ENCODE measurements at regions not wholly inside any gene's neighbourhood (a gene's known extent, or its start where the extent isn't known, plus 50 kb on each side); places are given as distances from the start of the nearest gene placed in this dataset.

DNA sequence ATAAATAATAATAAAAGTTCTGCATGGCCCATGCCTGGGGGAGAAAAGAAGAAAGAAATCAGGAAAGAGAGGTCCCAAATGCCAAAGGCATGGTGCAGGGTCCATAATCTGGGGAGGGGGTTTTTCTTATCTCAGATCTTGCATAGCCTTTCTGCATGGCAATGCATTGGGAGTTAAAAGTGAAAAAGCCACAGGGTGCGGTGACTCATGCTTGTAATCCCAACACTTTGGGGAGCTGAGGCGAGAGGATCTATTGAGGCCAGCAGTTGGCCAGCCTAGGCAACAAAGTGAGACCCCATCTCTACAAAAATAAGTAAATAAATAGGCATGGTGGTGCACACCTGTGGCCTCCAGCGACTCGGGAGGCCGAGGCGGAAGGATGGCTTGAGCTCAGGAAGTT lies 76.8 kb upstream of the GATA2 start:
- Mint-ChIP-seq H3K4me1 (peaks cover 6% of the 10 kb centered on the region), H3K36me3 (ENCODE audit: low read depth) (no peaks in the 10 kb centered on the region), H3K27ac (no peak overlapping the region), H3K27me3 (ENCODE audit: low read depth, poor library complexity) (peaks cover 25% of the 10 kb centered on the region), H3K4me3 (no peak overlapping the region), H3K9me3 (no peaks in the 10 kb centered on the region)
- no peak for TF ChIP-seq CTCF (IDR thresholded peaks at IDR 0.05)
- no peak for DNase-seq

DNA sequence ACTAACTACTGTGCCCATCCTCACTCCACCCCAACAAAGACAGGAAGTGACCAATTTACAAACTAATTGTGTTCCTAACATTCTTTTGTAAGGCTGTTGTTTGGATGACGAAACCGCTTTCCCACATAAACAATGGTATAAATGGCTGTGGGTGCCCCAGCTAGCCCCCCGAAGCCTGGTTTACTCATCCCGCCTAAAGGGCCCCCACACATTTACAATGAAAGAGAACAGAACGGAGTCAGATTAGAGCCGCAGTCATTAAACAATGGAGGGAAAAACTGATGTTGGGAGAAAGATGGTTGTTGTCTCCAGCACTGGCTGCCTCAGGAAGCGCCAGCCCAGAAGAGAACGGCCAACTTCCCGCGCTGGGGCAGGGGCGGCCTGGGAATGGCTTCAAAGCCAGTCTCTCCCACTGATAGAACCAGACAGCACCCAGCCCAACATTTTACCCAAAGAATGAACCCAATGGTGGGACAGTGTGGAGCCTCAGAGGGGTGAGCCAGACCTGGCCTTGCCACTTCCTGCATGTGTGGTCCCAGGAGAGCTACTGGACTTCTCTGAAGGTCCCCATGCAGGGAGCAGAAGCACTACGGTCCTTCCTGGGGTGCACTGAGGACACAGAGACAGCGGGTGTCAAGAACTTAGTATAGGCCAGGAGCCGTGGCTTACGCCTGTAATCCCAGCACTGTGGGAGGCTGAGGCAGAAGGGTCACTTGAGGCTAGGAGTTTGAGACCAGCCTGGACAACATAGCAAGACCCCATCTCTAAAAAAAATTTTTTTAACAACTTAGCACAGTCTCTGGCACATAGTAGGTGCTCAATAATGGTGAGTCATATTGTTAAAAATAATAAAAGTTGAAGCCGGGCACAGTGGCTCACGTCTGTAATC lies 75.8 kb upstream of the GATA2 start:
- Mint-ChIP-seq H3K9me3 (no peaks in the 10 kb centered on the region), H3K36me3 (ENCODE audit: low read depth) (no peaks in the 10 kb centered on the region), H3K4me1 (peaks cover 6% of the 10 kb centered on the region), H3K27me3 (ENCODE audit: low read depth, poor library complexity) (peaks cover 25% of the 10 kb centered on the region), H3K27ac (no peak overlapping the region), H3K4me3 (no peak overlapping the region)
- no peak for TF ChIP-seq CTCF (IDR thresholded peaks at IDR 0.05)
- DNase-seq, result no peak

- no peak for DNase-seq
- Mint-ChIP-seq H3K4me3 (no peak overlapping the region), H3K4me1 (peaks cover 10% of the 10 kb centered on the region), H3K27ac (no peak overlapping the region), H3K36me3 (ENCODE audit: low read depth) (no peaks in the 10 kb centered on the region), H3K27me3 (ENCODE audit: low read depth, poor library complexity) (peaks cover 29% of the 10 kb centered on the region), H3K9me3 (no peaks in the 10 kb centered on the region)
- no peak for TF ChIP-seq CTCF (IDR thresholded peaks at IDR 0.05)
These were observed 74.8 kb upstream of the GATA2 start for GRCh38 chr3:128567705-128568356.

- TF ChIP-seq CTCF (IDR thresholded peaks at IDR 0.05), result no peak
- peaks cover 28% of the 10 kb centered on the region for H3K27me3 Mint-ChIP-seq (ENCODE audit: low read depth, poor library complexity)
These were observed 74.1 kb upstream of the GATA2 start for GRCh38 chr3:128567141-128567540.

GRCh38 chr3:128563439-128563838 lies 70.4 kb upstream of the GATA2 start:
- peaks cover 47% of the 10 kb centered on the region for H3K27me3 Mint-ChIP-seq (ENCODE audit: low read depth, poor library complexity)
- peaks cover 19% of the 10 kb centered on the region for H3K4me1 Mint-ChIP-seq
- TF ChIP-seq CTCF (IDR thresholded peaks at IDR 0.05), result no peak
- no peaks in the 10 kb centered on the region for H3K36me3 Mint-ChIP-seq (ENCODE audit: low read depth)
- no peak for DNase-seq
- no peak overlapping the region for H3K4me3 Mint-ChIP-seq
- H3K27ac Mint-ChIP-seq, result no peak overlapping the region
- peaks cover 3% of the 10 kb centered on the region for H3K9me3 Mint-ChIP-seq

More at GRCh38 chr3:128567141-128567540, 74.1 kb upstream of the GATA2 start:
- H3K9me3 Mint-ChIP-seq, result no peaks in the 10 kb centered on the region
- H3K4me3 Mint-ChIP-seq, result no peak overlapping the region
- no peak overlapping the region for H3K27ac Mint-ChIP-seq
- no peaks in the 10 kb centered on the region for H3K36me3 Mint-ChIP-seq (ENCODE audit: low read depth)
- H3K4me1 Mint-ChIP-seq, result peaks cover 17% of the 10 kb centered on the region
- DNase-seq, result no peak
